Glomerular endothelial cell (primary cell): ENCODE measurements at regions not wholly inside any gene's neighbourhood (a gene's known extent, or its start where the extent isn't known, plus 50 kb on each side); places are given as distances from the start of the nearest gene placed in this dataset.

Experiments
- DNase-seq: peaks from one replicate; pipeline ENCODE4 v3.0.0-alpha.2; 2011; ENCODE audit warnings: low read depth, low spot score; ENCODE audit errors: extremely low read depth

DNA sequence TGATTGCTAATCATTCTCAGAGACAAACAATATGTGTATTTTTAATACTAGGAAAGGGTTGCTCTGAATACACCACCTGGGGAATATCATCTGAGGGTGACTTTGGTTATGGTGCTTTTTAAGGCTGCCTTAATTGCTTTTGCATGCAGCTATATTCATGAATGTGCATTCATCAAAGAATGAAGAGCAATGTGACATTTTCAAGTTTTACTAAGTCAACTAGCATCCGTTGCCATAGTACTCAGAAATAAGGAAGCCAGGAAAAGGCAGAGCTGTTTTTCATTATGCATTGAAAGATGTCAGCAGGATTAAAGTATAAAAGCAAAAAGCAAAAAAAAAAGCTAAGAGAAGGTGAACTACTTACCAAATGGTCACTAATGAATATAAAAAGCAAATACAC lies 67.4 kb upstream of the PCDH18 start:
- DNase-seq, result no peak

DNA sequence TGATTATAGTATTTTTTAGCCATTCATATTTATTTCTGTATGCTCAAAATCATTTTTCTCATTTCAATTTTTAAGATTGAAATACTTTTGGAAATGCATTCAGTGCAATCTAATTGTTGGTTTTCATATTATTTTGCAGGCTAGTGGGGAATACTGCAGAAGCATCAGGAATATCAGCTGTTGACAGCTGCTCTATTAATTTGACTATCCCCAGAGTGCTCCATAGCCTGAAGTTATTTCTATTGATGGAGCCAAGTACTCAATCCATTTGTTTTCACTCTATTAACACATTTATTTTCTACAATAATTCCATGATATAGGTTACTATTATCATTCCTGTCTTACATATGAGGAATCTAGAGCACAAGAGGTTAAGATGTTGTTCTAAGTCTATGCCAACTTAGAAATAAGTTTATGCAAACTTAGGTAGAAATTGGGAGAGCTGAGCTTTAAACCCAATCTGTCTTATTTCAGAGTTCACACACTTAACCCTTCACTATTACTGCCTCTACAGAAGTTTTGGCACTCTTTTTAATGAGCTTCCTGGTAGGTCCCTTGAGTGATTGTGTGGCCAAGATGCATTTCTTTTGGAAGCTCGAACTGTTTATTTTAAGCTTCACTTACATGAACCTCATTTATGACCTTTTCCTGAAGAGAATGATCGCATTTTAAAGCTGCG lies 65.6 kb upstream of the PCDH18 start:
- no peak for DNase-seq

DNA sequence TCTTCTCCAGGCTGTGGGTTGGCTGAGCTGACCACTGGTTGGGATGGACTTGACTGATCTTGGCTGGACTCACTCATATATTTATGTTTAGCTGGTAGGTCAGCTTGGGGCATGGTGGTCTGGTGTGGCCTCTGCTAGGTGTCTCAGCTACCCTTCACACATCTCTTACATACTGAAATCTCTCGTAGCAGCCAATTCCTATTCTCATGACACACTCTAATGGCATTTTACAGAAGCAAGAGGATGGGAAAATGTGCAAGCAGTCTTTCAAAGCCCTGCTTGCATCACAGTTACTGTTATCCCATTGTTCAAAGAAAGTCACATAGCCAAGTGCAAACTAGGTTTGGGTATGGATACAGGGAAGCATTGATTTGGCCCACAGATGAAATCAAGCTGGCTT lies 55.5 kb upstream of the PCDH18 start:
- no peak for DNase-seq

DNA sequence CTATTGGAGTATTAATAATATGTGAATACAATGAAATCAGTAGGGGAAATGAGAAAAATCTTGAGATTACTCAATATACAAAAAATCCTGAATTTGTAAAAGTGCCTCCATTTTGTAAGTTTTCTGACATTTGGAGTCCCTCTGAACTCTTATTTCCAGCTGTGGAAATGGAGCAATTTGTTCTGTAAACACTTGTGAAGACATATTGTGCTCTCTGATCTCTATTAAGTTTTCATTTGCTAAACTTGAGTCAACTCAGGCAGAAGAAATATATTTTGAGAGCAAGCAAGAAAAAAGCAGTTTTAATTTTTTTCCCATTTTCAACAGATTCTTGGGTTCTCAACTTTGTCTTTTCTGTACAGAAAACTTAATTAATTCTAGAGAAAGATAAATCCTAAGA lies 51.4 kb upstream of the PCDH18 start:
- no peak for DNase-seq
